Gastroesophageal sphincter (tissue), 3 donors: ENCODE measurements at regions not wholly inside any gene's neighbourhood (a gene's known extent, or its start where the extent isn't known, plus 50 kb on each side); places are given as distances from the start of the nearest gene placed in this dataset.

Source experiments
- CTCF ChIP-seq, 4 experiments: fragments of 200-600 bp in 2 of 4; fragments of 450-650 bp in 2 of 4; sonication (generic) in 1 of 4; IDR thresholded peaks; one replicate each; pipeline ENCODE4 v1.5.1; 2017 to 2019; ENCODE audit warnings: antibody characterized with exemption in 4 of 4, mild to moderate bottlenecking in 2 of 4, moderate library complexity in 2 of 4
- POLR2A ChIP-seq, 2 donors: fragments of 450-650 bp; IDR thresholded peaks; one replicate each; pipeline ENCODE4 v1.6.1; 2017; ENCODE audit warnings: antibody characterized with exemption in 2 of 2, mild to moderate bottlenecking in 2 of 2, moderate library complexity in 1 of 2

GRCh38 chr2:176768185-176768584 is 444.4 kb upstream of the HNRNPA3 start:
- TF ChIP-seq CTCF (IDR thresholded peaks at IDR 0.05) (no peak), POLR2A (IDR thresholded peaks at IDR 0.05) (no peak)
